H54 (cell line): ENCODE measurements at regions not wholly inside any gene's neighbourhood (a gene's known extent, or its start where the extent isn't known, plus 50 kb on each side); places are given as distances from the start of the nearest gene placed in this dataset.
"Not testable (repeated sequence)": the region's sequence is repeated elsewhere in the genome, so short reads cannot be mapped to it uniquely, and the experiment has no call there.

Experiments
- DNase-seq: peaks from one replicate; pipeline ENCODE4 v3.0.0; 2011; ENCODE audit warnings: low spot score, mixed read lengths; ENCODE audit not compliant: insufficient read length
- FAIRE-seq: peaks from 3 replicates; lab custom pipeline; 2011; peaks lifted over from hg19 to GRCh38; lab: Jason Lieb, UNC
- POLR2A ChIP-seq: IDR thresholded peaks from 2 replicates; pipeline ENCODE4 v1.6.1; 2011; ENCODE audit warnings: low read depth, mild to moderate bottlenecking, low read length

GRCh38 chr9:40884072-40884901 lies 244.2 kb downstream of the FOXD4L6 start:
- DNase-seq = no peak
- FAIRE-seq = no peak
- TF ChIP-seq POLR2A = no peak

DNA sequence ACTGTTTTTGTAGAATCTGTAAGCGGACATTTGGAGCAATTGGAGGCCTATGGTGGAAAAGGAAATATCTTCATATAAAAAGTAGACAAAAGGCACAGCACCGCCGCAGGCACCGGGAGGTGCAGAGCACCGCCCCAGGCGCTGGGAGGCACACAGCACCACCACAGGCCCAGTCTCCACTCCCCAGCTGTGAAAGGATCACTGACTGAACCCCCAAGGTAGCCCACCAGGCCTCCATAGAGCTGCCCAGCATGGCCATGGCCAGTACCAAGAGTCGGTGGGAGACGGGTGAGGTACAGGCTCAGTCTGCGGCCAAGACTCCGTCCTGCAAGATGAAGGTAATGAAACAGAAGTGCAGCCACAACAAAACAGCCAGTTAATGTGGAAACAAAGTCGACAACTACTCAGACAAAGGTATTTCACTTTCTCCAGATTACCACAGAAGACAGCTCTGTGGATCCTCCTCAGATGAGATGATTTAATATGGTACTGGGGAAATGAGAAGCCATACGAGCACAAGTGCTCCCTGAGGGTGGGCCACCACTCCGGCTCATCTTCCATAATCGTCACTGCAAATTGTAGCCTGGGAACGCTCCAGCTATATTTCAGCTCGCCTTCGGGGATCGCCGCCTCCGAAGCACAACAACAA lies 244.9 kb downstream of the FOXD4L6 start:
- not testable (repeated sequence) for FAIRE-seq, DNase-seq

- DNase-seq, FAIRE-seq: not testable (repeated sequence)
Observed at GRCh38 chr9:40873753-40874295, 254.7 kb downstream of the FOXD4L6 start.

- FAIRE-seq, DNase-seq: not testable (repeated sequence)
Observed at GRCh38 chr9:40868437-40868836, 260.0 kb downstream of the FOXD4L6 start.
